SU-DHL-6 (cell line): ENCODE measurements at regions not wholly inside any gene's neighbourhood (a gene's known extent, or its start where the extent isn't known, plus 50 kb on each side); places are given as distances from the start of the nearest gene placed in this dataset.

Experiments
- EZH2phosphoT487 ChIP-seq: fragments of 200-600 bp; sonication (generic), shearing (Covaris generic); conservative IDR thresholded peaks from 2 replicates; pipeline ENCODE4 v1.6.1; 2018; ENCODE audit warnings: mild to moderate bottlenecking, antibody characterized with exemption, low read length, moderate library complexity, mixed read lengths
- TF ChIP-seq, protein P1 (sequence below): fragments of 200-600 bp; sonication (generic); IDR thresholded peaks from one replicate; pipeline ENCODE4 v1.5.1; 2017; ENCODE audit warnings: antibody characterized with exemption, mild to moderate bottlenecking, low read length, moderate library complexity; ENCODE audit not compliant: insufficient read depth, poor library complexity, severe bottlenecking

DNA sequence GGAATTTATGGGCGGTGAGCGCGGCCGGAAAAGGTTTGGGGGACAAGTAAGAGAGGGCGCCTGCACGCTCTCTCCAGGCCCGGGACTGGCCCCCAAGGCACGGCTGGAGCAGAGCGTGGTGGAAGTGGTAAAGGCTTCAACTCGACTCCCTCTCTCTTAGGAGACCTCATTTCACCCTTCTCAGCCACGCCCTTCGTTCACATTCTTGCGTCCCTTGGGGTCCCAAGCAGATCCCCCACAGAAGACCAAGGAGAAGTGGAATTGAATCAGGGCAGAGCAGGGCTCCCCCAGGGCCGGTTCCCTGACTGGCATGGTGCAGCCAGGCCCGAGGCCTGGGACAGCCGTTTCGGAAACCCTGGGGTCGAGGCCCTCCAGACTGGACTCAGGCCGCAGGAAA lies 75.4 kb upstream of the POLG start:
- TF ChIP-seq, protein P1, sequence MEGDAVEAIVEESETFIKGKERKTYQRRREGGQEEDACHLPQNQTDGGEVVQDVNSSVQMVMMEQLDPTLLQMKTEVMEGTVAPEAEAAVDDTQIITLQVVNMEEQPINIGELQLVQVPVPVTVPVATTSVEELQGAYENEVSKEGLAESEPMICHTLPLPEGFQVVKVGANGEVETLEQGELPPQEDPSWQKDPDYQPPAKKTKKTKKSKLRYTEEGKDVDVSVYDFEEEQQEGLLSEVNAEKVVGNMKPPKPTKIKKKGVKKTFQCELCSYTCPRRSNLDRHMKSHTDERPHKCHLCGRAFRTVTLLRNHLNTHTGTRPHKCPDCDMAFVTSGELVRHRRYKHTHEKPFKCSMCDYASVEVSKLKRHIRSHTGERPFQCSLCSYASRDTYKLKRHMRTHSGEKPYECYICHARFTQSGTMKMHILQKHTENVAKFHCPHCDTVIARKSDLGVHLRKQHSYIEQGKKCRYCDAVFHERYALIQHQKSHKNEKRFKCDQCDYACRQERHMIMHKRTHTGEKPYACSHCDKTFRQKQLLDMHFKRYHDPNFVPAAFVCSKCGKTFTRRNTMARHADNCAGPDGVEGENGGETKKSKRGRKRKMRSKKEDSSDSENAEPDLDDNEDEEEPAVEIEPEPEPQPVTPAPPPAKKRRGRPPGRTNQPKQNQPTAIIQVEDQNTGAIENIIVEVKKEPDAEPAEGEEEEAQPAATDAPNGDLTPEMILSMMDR: no peak
- no peak for TF ChIP-seq EZH2phosphoT487
